SK-N-MC (cell line): ENCODE measurements at regions not wholly inside any gene's neighbourhood (a gene's known extent, or its start where the extent isn't known, plus 50 kb on each side); places are given as distances from the start of the nearest gene placed in this dataset.

Experiments used
- EZH2 ChIP-seq: fragments of 200-600 bp; sonication (generic); IDR thresholded peaks from one replicate; pipeline ENCODE4 v1.6.1; 2017; ENCODE audit warnings: antibody characterized with exemption
- POLR2AphosphoS5 ChIP-seq: IDR thresholded peaks from 2 replicates; pipeline ENCODE4 v1.6.1; 2012; ENCODE audit warnings: mild to moderate bottlenecking, low read depth, low read length, borderline replicate concordance

DNA sequence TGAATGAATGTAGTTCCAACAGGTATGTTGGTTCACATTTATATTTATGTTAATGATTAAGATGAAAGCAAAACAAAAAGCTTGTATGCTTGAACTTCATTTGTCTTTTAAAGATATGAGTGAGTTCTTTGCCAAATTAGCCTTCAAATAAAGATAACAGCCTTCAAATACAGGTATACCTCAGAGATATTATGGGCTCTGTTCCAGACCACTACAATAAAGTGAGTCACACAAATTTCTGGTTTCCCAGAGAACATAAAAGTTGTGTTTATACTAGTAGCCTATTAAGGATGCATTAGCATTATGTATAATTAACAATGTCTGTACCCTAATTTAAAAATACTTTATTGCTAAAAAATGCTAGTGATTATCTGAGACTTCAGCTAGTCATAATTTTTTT is 245.3 kb upstream of the MAN1A1 start:
- TF ChIP-seq EZH2 (no peak), POLR2AphosphoS5 (no peak)
